Right kidney (tissue), 1 donor: ENCODE measurements at regions not wholly inside any gene's neighbourhood (a gene's known extent, or its start where the extent isn't known, plus 50 kb on each side); places are given as distances from the start of the nearest gene placed in this dataset.

Experiments used
- DNase-seq: peaks from one replicate; pipeline ENCODE4 v3.0.0-alpha.2; 2016

DNA sequence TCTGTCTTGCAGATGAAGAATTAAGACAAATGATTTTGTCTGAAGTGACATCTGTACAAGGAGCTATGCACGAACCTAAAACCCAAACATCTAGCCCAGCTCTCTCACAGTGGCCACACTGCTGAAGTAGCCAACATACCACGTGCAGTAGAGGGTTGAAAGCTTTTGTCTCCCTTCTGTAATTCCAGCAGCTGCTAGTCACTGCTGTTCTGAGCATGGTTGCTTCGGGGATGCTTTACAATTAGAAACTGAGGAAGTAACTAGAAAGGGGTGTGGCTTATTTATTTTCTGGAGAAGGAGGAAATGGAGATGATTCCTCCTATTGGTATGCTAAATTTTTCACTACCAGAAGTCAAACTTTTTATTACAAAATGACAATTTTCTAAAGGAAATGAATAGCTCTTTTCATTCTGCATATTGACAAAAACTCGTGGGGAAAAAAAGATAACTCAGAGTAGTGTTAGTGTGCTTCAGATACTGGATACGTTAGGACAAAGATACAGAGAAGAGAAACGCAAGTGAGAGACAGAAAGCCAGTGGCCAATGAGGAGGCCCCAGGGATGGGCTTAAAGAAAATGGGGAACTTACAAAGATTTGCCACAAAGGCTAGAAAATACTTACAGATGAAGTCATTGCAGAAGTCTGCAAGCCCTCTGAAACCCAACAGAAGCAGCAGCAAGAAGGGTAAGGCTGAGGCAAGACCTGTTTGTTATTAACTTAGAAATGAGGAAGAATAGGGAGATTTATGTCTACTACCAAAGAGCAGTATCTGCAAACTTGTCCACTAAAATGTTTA, 192.7 kb upstream of the MIR17HG start:
- no peak for DNase-seq

DNA sequence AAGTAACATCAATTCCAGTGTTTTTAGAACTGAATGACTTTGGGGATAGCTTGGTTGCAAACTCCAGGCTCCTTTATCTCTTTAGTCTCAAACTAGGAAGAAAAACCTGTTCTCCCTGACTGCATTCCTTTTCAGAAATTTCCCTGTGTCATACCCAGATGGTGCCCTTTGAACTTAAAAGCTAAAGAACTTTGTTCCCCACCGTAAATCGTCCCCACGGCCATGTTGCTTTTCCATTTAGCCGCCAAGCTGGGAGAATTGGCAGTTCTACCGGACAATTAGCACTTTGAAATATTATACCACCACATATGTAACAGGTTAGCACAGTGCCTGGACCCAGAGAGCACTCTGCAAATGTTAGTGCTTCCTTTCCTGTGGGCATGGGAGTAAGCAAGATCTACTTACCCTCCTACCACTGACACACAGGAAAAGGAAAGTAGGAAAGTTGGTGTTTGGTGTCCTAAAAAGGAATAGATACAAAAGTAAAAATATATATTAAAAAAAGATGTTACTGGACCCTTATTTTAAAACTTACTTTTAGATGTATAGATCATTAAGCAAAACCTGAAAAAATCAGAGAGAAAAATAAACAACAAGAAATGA, 191.9 kb upstream of the MIR17HG start:
- no peak for DNase-seq

DNA sequence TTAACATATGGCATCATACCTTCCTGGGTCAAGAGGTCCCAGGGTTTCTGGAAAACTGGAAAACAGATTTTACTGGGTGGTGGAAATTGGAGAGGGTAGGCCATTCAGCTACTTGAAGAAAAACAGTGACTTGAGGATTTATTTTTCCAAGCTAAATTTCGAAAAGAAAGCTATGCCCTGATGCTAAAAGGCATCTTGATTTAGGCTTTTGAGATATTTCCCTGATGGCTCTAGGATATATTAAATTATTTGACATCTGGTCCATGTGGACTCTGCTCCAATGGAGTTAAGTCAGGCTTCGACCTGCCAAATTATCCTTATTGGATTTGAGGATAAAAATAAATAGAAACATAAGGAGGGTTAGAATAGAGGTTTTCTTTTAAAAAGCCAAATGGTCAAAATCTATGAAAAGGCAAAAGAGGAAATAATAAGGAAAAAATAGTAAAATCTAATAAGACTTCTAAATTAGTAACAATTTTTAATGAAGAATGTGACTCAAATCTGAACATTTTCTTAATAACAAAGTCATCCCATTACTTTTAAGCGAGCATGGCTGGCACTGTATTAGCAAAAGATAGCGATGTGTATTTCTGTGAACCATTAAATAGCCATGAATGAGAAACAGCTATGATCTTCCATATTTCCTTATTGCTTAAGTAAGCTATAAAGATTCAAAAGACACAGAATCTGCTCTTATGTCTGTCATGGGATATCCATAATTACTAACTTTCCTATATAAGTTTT, 190.0 kb upstream of the MIR17HG start:
- no peak for DNase-seq

DNA sequence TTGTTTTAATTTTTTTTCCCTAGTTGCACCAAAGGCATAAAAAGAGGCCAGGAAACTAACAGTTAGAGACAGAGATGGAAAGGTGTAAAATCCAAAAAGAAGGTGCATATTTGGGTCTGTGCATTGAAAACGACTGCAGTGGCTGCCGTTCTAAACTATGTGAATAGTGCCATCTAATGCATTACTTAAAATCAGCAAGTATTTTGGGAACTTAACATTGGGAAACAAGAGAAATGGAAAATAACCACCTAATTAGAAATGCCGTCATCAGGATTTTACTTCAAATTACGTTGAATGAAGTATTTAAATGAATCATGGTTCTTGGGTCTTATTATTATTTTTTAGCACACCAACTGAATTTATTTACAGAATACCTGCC, 189.5 kb upstream of the MIR17HG start:
- DNase-seq, result no peak

GRCh38 chr13:91162180-91162579, 185.3 kb upstream of the MIR17HG start:
- no peak for DNase-seq

DNA sequence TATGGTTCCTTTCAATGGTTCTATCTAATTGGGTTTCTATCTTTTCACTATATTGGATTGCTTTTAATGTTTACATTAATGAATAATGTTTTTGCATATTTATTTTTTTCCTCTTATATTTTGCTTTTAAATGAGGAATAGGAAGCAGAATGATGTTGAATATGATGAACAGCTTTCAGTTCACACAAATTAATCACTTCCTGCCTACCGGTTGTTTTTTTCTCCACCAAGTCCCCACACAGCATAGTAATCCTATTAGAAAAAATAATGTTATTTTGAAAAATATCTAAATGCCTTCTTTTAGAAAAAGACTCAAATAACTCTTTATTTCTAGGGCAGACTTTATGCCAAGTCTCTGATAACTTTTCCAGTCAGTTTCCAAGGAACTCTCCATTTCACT, 184.9 kb upstream of the MIR17HG start:
- no peak for DNase-seq

DNA sequence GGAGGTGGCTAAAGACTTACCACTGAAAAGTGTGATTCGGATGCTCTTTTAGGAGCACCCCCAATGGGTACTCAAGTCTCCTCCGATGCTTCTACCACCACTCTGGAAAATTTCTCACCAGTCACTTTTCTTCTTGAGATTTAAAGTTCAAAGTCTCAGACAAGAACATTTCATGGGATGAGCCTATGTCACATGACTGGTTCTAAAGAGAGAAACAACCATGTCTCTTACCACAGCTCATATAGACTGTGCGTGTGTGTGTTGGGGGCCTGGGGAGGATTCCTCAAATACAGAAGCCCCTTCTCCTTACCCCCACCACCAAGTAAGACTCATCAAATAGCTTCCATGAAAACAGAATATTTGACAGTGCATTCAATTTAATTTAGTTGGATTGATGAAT, 181.7 kb upstream of the MIR17HG start:
- DNase-seq, result no peak

GRCh38 chr13:91166714-91167511, 180.6 kb upstream of the MIR17HG start:
- no peak for DNase-seq

- DNase-seq, result no peak
Observed at GRCh38 chr13:91167706-91168385, 179.6 kb upstream of the MIR17HG start.

GRCh38 chr13:91168386-91168711, 179.1 kb upstream of the MIR17HG start:
- no peak for DNase-seq

- no peak for DNase-seq
Observed at GRCh38 chr13:91169321-91170050, 178.0 kb upstream of the MIR17HG start.

GRCh38 chr13:91172160-91172559, 175.3 kb upstream of the MIR17HG start:
- no peak for DNase-seq

GRCh38 chr13:91174886-91175501, 172.5 kb upstream of the MIR17HG start:
- peak; percentile 74 for DNase-seq

- no peak for DNase-seq
Observed at GRCh38 chr13:91178099-91178498, 169.4 kb upstream of the MIR17HG start.

DNA sequence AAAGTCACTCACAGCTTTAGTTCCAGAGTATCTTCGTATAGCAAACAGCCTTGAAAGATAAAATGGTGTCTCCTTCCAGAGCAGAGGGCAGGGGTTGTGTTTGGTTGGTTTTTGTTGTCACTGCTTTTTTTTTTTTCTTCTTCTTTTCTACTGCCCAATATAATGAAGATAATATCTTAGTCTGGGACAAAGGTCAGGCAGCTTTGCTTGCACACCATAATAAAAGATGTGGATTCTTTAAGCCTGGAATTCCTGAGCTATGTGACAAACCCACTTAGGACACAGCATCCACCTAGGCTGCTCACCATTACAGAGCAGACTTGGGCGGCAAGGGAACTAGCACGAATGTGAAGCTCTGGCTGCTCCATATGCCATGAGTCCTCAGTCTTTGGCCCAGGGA, 165.6 kb upstream of the MIR17HG start:
- DNase-seq, result no peak

GRCh38 chr13:91184244-91184926, 163.1 kb upstream of the MIR17HG start:
- no peak for DNase-seq

GRCh38 chr13:91185294-91185863, 162.1 kb upstream of the MIR17HG start:
- no peak for DNase-seq

GRCh38 chr13:91187522-91187921, 160.0 kb upstream of the MIR17HG start:
- DNase-seq, result no peak

DNA sequence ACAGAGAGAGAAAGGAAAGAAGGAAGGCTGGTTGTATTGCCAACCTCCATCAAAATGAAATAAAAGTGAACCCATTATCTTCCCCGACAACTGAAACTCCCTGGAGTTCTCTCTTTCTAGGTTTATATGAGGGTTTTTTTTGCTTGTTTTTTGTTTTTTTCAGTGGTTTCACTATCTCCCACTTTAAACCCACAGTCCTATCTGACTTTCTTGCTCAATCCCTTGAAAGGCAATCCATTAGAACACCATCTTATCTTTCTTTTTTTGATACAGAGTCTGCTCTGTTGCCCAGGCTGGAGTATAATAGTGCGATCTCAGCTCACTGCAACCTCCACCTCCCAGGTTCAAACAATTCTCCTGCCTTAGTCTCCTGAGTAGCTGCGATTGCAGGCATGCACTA, 158.0 kb upstream of the MIR17HG start:
- no peak for DNase-seq

- no peak for DNase-seq
Observed at GRCh38 chr13:91193358-91193757, 154.1 kb upstream of the MIR17HG start.
